Keratinocyte (primary cell): ENCODE measurements at regions not wholly inside any gene's neighbourhood (a gene's known extent, or its start where the extent isn't known, plus 50 kb on each side); places are given as distances from the start of the nearest gene placed in this dataset.
A peak's percentile ranks its signal among the peaks of the same experiment; 100 is the strongest.

Experiments used
- DNase-seq: peaks from one replicate; pipeline ENCODE4 v3.0.0-alpha.2; 2011; ENCODE audit warnings: low read depth, missing footprints, low spot score
- FAIRE-seq: peaks from 2 replicates; lab custom pipeline; 2011; peaks lifted over from hg19 to GRCh38; lab: Jason Lieb, UNC
- H2AFZ ChIP-seq: 2 replicates; pipeline ENCODE4 v1.6.0; 2012; ENCODE audit warnings: low read length, control low read depth, inconsistent platforms; ENCODE audit not compliant: control insufficient read depth
- H3K27ac ChIP-seq: 2 replicates; pipeline ENCODE4 v1.5.1; 2011; ENCODE audit warnings: low read length; ENCODE audit not compliant: control insufficient read depth, insufficient read depth
- H3K27me3 ChIP-seq: 3 replicates; pipeline ENCODE4 v1.6.0; 2011; ENCODE audit warnings: low read length; ENCODE audit not compliant: control insufficient read depth, insufficient read depth; ENCODE audit errors: extremely low read depth
- H3K36me3 ChIP-seq, 2 experiments: 2 replicates in 1 of 2; 3 replicates in 1 of 2; pipeline ENCODE4 v1.5.1; 2011; ENCODE audit warnings: low read length in 2 of 2, mild to moderate bottlenecking in 1 of 2; ENCODE audit not compliant: control insufficient read depth in 2 of 2, insufficient read depth in 2 of 2; ENCODE audit errors: extremely low read depth in 1 of 2
- H3K4me1 ChIP-seq: 3 replicates; pipeline ENCODE4 v1.5.1; 2011; ENCODE audit warnings: low read length; ENCODE audit not compliant: control insufficient read depth, insufficient read depth; ENCODE audit errors: extremely low read depth
- H3K4me2 ChIP-seq: 3 replicates; pipeline ENCODE4 v1.6.0; 2011; ENCODE audit warnings: low read depth, low read length; ENCODE audit not compliant: control insufficient read depth, insufficient read depth; ENCODE audit errors: extremely low read depth
- H3K4me3 ChIP-seq, 3 experiments: fragments of 200-600 bp in 1 of 3; sonication (generic) in 1 of 3; 2 replicates in 2 of 3; 3 replicates in 1 of 3; pipeline ENCODE4 v1.5.1; 2011 to 2016; ENCODE audit warnings: low read length in 3 of 3, mild to moderate bottlenecking in 3 of 3, control low read depth in 2 of 3, inconsistent platforms in 1 of 3, low read depth in 1 of 3, mixed read lengths in 1 of 3, mixed run types in 1 of 3, moderate library complexity in 1 of 3; ENCODE audit not compliant: control insufficient read depth in 2 of 3, insufficient read depth in 2 of 3; ENCODE audit errors: extremely low read depth in 1 of 3
- H3K79me2 ChIP-seq: 2 replicates; pipeline ENCODE4 v1.6.0; 2012; ENCODE audit warnings: low read length; ENCODE audit not compliant: control insufficient read depth, insufficient read depth
- H3K9ac ChIP-seq: 3 replicates; pipeline ENCODE4 v1.6.0; 2011; ENCODE audit warnings: low read length; ENCODE audit not compliant: control insufficient read depth, insufficient read depth; ENCODE audit errors: extremely low read depth
- H3K9me1 ChIP-seq: 3 replicates; pipeline ENCODE4 v1.6.0; 2011; ENCODE audit warnings: low read length; ENCODE audit not compliant: control insufficient read depth, insufficient read depth; ENCODE audit errors: extremely low read depth
- H3K9me3 ChIP-seq: 2 replicates; pipeline ENCODE4 v1.5.1; 2012; ENCODE audit warnings: low read depth, low read length; ENCODE audit not compliant: control insufficient read depth
- H4K20me1 ChIP-seq: 3 replicates; pipeline ENCODE4 v1.6.0; 2011; ENCODE audit warnings: low read length; ENCODE audit not compliant: control insufficient read depth, insufficient read depth; ENCODE audit errors: extremely low read depth
- CTCF ChIP-seq, 3 experiments: IDR thresholded peaks in 1 of 3; conservative IDR thresholded peaks in 1 of 3; optimal IDR thresholded peaks in 1 of 3; 2 replicates in 2 of 3; 3 replicates in 1 of 3; pipeline versions ENCODE3 to v1.5.1; 2011; ENCODE audit warnings: low read length in 3 of 3, mild to moderate bottlenecking in 3 of 3, moderate library complexity in 2 of 3, control low read depth in 1 of 3, inconsistent platforms in 1 of 3; ENCODE audit not compliant: insufficient read depth in 2 of 3; ENCODE audit errors: extremely low read depth in 1 of 3
- EZH2 ChIP-seq: IDR thresholded peaks from one replicate; pipeline ENCODE4 v1.6.1; 2012; ENCODE audit warnings: inconsistent platforms, mild to moderate bottlenecking, low read length, moderate library complexity
- dilution Hi-C: fragments of 300-500 bp; cut with MboI; formaldehyde crosslinking; loops from one replicate; pipeline ENCODE4 v1.7.0; 2020; ENCODE audit warnings: low sequenced_read_pairs; ENCODE audit not compliant: extremely low pct_ligation_motif_present

- Histone ChIP-seq H3K9me3 (no peaks in the 10 kb centered on the region), H3K36me3 (no peaks in the 10 kb centered on the region), H3K4me1 (peaks cover 18% of the 10 kb centered on the region), H3K4me3 (no peak overlapping the region), H3K27me3 (no peaks in the 10 kb centered on the region), H3K4me2 (no peak overlapping the region), H3K79me2 (no peaks in the 10 kb centered on the region), H2AFZ (peak overlapping the region; percentile 54), H3K9me1 (no peaks in the 10 kb centered on the region), H4K20me1 (no peaks in the 10 kb centered on the region), H3K27ac (no peak overlapping the region), H3K9ac (no peak overlapping the region)
- peak; percentile 23 for FAIRE-seq
- DNase-seq: no peak
- TF ChIP-seq EZH2 (no peak), CTCF (optimal IDR thresholded peaks at IDR 0.05 in 1 of 3, IDR thresholded peaks at IDR 0.05 in 1 of 3, conservative IDR thresholded peaks at IDR 0.05 in 1 of 3; ENCODE audit: extremely low read depth in 1 of 3, insufficient read depth in 2 of 3, low read length in 3 of 3) (no peak)
- dilution Hi-C loops: no loop called here
Measured at GRCh38 chr21:35168735-35169134, 119.6 kb upstream of the RUNX1 start.

GRCh38 chr21:35164971-35165483, 115.9 kb upstream of the RUNX1 start:
- Histone ChIP-seq H4K20me1 (no peaks in the 10 kb centered on the region), H3K27ac (no peak overlapping the region), H3K9ac (no peak overlapping the region), H3K27me3 (no peaks in the 10 kb centered on the region), H2AFZ (no peak overlapping the region), H3K4me2 (no peak overlapping the region), H3K9me1 (no peaks in the 10 kb centered on the region), H3K4me1 (peaks cover 24% of the 10 kb centered on the region), H3K4me3 (no peak overlapping the region), H3K36me3 (no peaks in the 10 kb centered on the region), H3K9me3 (no peaks in the 10 kb centered on the region), H3K79me2 (no peaks in the 10 kb centered on the region)
- DNase-seq (no peak), FAIRE-seq (no peak)
- dilution Hi-C loops: no loop called here
- TF ChIP-seq EZH2 (no peak), CTCF (optimal IDR thresholded peaks at IDR 0.05 in 1 of 3, IDR thresholded peaks at IDR 0.05 in 1 of 3, conservative IDR thresholded peaks at IDR 0.05 in 1 of 3; ENCODE audit: extremely low read depth in 1 of 3, insufficient read depth in 2 of 3, low read length in 3 of 3) (no peak)
